HCT116 (cell line): ENCODE measurements at regions not wholly inside any gene's neighbourhood (a gene's known extent, or its start where the extent isn't known, plus 50 kb on each side); places are given as distances from the start of the nearest gene placed in this dataset.

ENCODE experiments used
- ATAC-seq: fragments of 200-7000 bp; cut with Tn5 transposase; 2 replicates; pipeline ENCODE4 v1.9.1; 2020; ENCODE audit warnings: mild to moderate bottlenecking, moderate library complexity
- BruUV-seq: library from RNA; stranded (reverse); fragments of 400-500 nt; replicated peaks from 2 replicates; lab custom pipeline; 2021; lab: Mats Ljungman, UMichigan
- CTCF ChIA-PET: fragments of 300-600 bp; sonication (Branson Sonifier 250); formaldehyde crosslinking; loops from one replicate; lab custom pipeline; 2021; ENCODE audit warnings: antibody characterized with exemption; lab: Charles Lee
- POLR2A ChIA-PET: fragments of 300-600, 350-600 bp; sonication (Branson Sonifier 250); formaldehyde crosslinking; loops from one replicate; lab custom pipeline; 2021; ENCODE audit warnings: antibody characterized with exemption; lab: Charles Lee
- RAD21 ChIA-PET, 2 experiments: fragments of 300-600 bp; sonication (Branson Sonifier 250); formaldehyde crosslinking; loops; one replicate each; lab custom pipeline; 2023; ENCODE audit warnings: low total read pairs in 2 of 2; ENCODE audit not compliant: uncharacterized antibody in 2 of 2, unreplicated experiment in 2 of 2, low non-redundant PET in 1 of 2; lab: Charles Lee
- DNase-seq: peaks from one replicate; pipeline ENCODE4 v3.0.0-alpha.2; 2010; ENCODE audit warnings: low read depth, low spot score
- H2AFZ ChIP-seq: fragments of 200-600 bp; shearing (Covaris generic), sonication (generic); 2 replicates; pipeline ENCODE4 v1.6.1; 2017; ENCODE audit warnings: low read depth, mixed run types, mixed read lengths, antibody characterized with exemption, low read length; ENCODE audit not compliant: poor library complexity, severe bottlenecking
- H3K27ac ChIP-seq: 2 replicates; pipeline ENCODE4 v1.5.1; 2012; ENCODE audit warnings: low read depth, low read length
- H3K27me3 ChIP-seq: fragments of 200-600 bp; sonication (generic); 2 replicates; pipeline ENCODE4 v1.6.1; 2016; ENCODE audit warnings: mixed run types, low read length, mixed read lengths; ENCODE audit not compliant: insufficient read depth
- H3K36me3 ChIP-seq, 2 experiments: fragments of 200-500 bp in 1 of 2; fragments of 200-600 bp in 1 of 2; sonication (Bioruptor generic) in 1 of 2; sonication (generic) in 1 of 2; 2 replicates each; pipeline versions ENCODE4 v1.5.1 to v1.6.1; 2014 to 2016; ENCODE audit warnings: low read length in 2 of 2, inconsistent platforms in 1 of 2, mixed read lengths in 1 of 2, mixed run types in 1 of 2; ENCODE audit not compliant: insufficient read depth in 2 of 2, control insufficient read depth in 1 of 2
- H3K4me1 ChIP-seq, 2 experiments: fragments of 200-600 bp in 1 of 2; sonication (generic) in 1 of 2; 2 replicates each; pipeline versions ENCODE4 v1.5.1 to v1.6.1; 2012 to 2017; ENCODE audit warnings: low read length in 2 of 2, inconsistent platforms in 1 of 2, mild to moderate bottlenecking in 1 of 2, mixed read lengths in 1 of 2, mixed run types in 1 of 2, moderate library complexity in 1 of 2; ENCODE audit not compliant: insufficient read depth in 2 of 2, control insufficient read depth in 1 of 2
- H3K4me2 ChIP-seq: fragments of 200-600 bp; sonication (generic); 2 replicates; pipeline ENCODE4 v1.6.1; 2017; ENCODE audit warnings: mixed run types, low read length, mixed read lengths
- H3K4me3 ChIP-seq, 2 experiments: fragments of 200-600 bp in 1 of 2; sonication (generic) in 1 of 2; replicated peaks in 1 of 2; 2 replicates each; pipeline ENCODE4 v1.5.1; 2011 to 2016; ENCODE audit warnings: low read length in 2 of 2, control low read depth in 1 of 2, low read depth in 1 of 2, mild to moderate bottlenecking in 1 of 2, mixed read lengths in 1 of 2, mixed run types in 1 of 2
- H3K79me2 ChIP-seq: fragments of 200-600 bp; sonication (generic); 2 replicates; pipeline ENCODE4 v1.6.1; 2017; ENCODE audit warnings: mild to moderate bottlenecking, mixed run types, low read length, moderate library complexity, mixed read lengths; ENCODE audit not compliant: insufficient read depth
- H3K9ac ChIP-seq: fragments of 200-600 bp; sonication (generic); 2 replicates; pipeline ENCODE4 v1.6.1; 2016; ENCODE audit warnings: low read length, mixed read lengths
- H3K9me2 ChIP-seq: fragments of 200-600 bp; sonication (generic), shearing (Covaris generic); 2 replicates; pipeline ENCODE4 v1.6.1; 2017; ENCODE audit warnings: mixed run types, mild to moderate bottlenecking, moderate library complexity; ENCODE audit not compliant: insufficient read depth
- H3K9me3 ChIP-seq, 2 experiments: fragments of 200-500 bp in 1 of 2; fragments of 200-600 bp in 1 of 2; sonication (Bioruptor generic) in 1 of 2; sonication (generic) in 1 of 2; 2 replicates each; pipeline ENCODE4 v1.6.1; 2014 to 2017; ENCODE audit warnings: low read length in 2 of 2, mixed read lengths in 2 of 2, inconsistent platforms in 1 of 2, low read depth in 1 of 2, mild to moderate bottlenecking in 1 of 2, mixed run types in 1 of 2, moderate library complexity in 1 of 2; ENCODE audit not compliant: control insufficient read depth in 1 of 2, insufficient read depth in 1 of 2
- H4K20me1 ChIP-seq: fragments of 200-600 bp; sonication (generic), shearing (Covaris generic); 2 replicates; pipeline ENCODE4 v1.6.1; 2017; ENCODE audit warnings: mixed run types, mild to moderate bottlenecking, moderate library complexity; ENCODE audit not compliant: insufficient read depth
- ATF3 ChIP-seq: IDR thresholded peaks from 2 replicates; pipeline ENCODE4 v1.6.1; 2012
- CTCF ChIP-seq, 3 experiments: fragments of 200-600 bp in 1 of 3; sonication (generic) in 1 of 3; IDR thresholded peaks in 2 of 3; conservative IDR thresholded peaks in 1 of 3; 2 replicates each; pipeline ENCODE4 v1.5.1; 2012 to 2017; ENCODE audit warnings: low read depth in 2 of 3, low read length in 2 of 3, antibody characterized with exemption in 1 of 3, borderline replicate concordance in 1 of 3, control low read depth in 1 of 3, mild to moderate bottlenecking in 1 of 3, mixed read lengths in 1 of 3, mixed run types in 1 of 3, moderate library complexity in 1 of 3; ENCODE audit not compliant: insufficient read depth in 1 of 3
- EZH2phosphoT487 ChIP-seq: fragments of 200-600 bp; IDR thresholded peaks from 2 replicates; pipeline ENCODE4 v1.6.1; 2018; ENCODE audit warnings: antibody characterized with exemption, borderline replicate concordance
- FOSL1 ChIP-seq: IDR thresholded peaks from 2 replicates; pipeline ENCODE4 v1.6.1; 2012; ENCODE audit warnings: low read depth
- JUND ChIP-seq: IDR thresholded peaks from 2 replicates; pipeline ENCODE4 v1.6.1; 2012
- MAX ChIP-seq: IDR thresholded peaks from 2 replicates; pipeline ENCODE4 v1.6.1; 2012
- POLR2A ChIP-seq: IDR thresholded peaks from 2 replicates; pipeline ENCODE4 v1.7.0; 2011; ENCODE audit warnings: borderline replicate concordance; ENCODE audit not compliant: insufficient read depth, insufficient read length; ENCODE audit errors: extremely low read depth
- POLR2AphosphoS5 ChIP-seq: IDR thresholded peaks from 2 replicates; pipeline ENCODE4 v1.6.1; 2011; ENCODE audit warnings: mild to moderate bottlenecking, low read depth, low read length, moderate library complexity
- RAD21 ChIP-seq: IDR thresholded peaks from 2 replicates; pipeline ENCODE4 v1.6.1; 2012; ENCODE audit warnings: low read depth, mild to moderate bottlenecking
- SIN3A ChIP-seq: IDR thresholded peaks from 2 replicates; pipeline ENCODE4 v1.6.1; 2012; ENCODE audit warnings: low read depth
- SP1 ChIP-seq: IDR thresholded peaks from 2 replicates; pipeline ENCODE4 v1.6.1; 2012; ENCODE audit warnings: low read depth
- SRF ChIP-seq: IDR thresholded peaks from 2 replicates; pipeline ENCODE4 v1.6.1; 2012; ENCODE audit warnings: low read depth
- TCF7L2 ChIP-seq: IDR thresholded peaks from 2 replicates; pipeline ENCODE4 v1.7.0; 2011; ENCODE audit warnings: borderline replicate concordance, inconsistent platforms; ENCODE audit not compliant: insufficient read depth, insufficient read length; ENCODE audit errors: extremely low read depth
- YY1 ChIP-seq: IDR thresholded peaks from 2 replicates; pipeline ENCODE4 v1.6.1; 2011; ENCODE audit warnings: low read length, low read depth, moderate library complexity, mild to moderate bottlenecking; ENCODE audit not compliant: insufficient replicate concordance; ENCODE audit errors: extremely low read depth
- ZBTB33 ChIP-seq: IDR thresholded peaks from 2 replicates; pipeline ENCODE4 v1.6.1; 2011; ENCODE audit warnings: mild to moderate bottlenecking, low read length, moderate library complexity; ENCODE audit not compliant: insufficient replicate concordance; ENCODE audit errors: extremely low read depth
- ZFX ChIP-seq: fragments of 450-650 bp; IDR thresholded peaks from 2 replicates; pipeline ENCODE4 v1.6.1; 2017
- intact Hi-C: fragments of 100-400 bp; cut with micrococcal nuclease; formaldehyde crosslinking; loops from 2 replicates; pipeline ENCODE4 v1.10.0; 2022

- Histone ChIP-seq H3K9me2 (no peaks in the 10 kb centered on the region), H3K9me3 (peaks cover 0 to 23% of the 10 kb centered on the region in 2 experiments; a peak in 3 of 4 replicates), H3K4me1 (no peaks in the 10 kb centered on the region), H2AFZ (no peak overlapping the region), H3K9ac (no peak overlapping the region), H3K27me3 (no peaks in the 10 kb centered on the region), H3K36me3 (no peaks in the 10 kb centered on the region), H3K4me2 (no peak overlapping the region), H3K79me2 (no peaks in the 10 kb centered on the region), H3K4me3 (no peak overlapping the region), H4K20me1 (no peaks in the 10 kb centered on the region), H3K27ac (no peak overlapping the region)
- intact Hi-C loops = no loop called here
- BruUV-seq = no TSS peak
- CTCF ChIA-PET = no interaction called here
- RAD21 ChIA-PET = no interaction called here
- TF ChIP-seq MAX (no peak), YY1 (no peak), POLR2AphosphoS5 (no peak), JUND (no peak), TCF7L2 (no peak), SRF (no peak), ZFX (no peak), FOSL1 (no peak), POLR2A (no peak), RAD21 (no peak), ATF3 (no peak), CTCF (IDR thresholded peaks at IDR 0.05 in 2 of 3, conservative IDR thresholded peaks at IDR 0.05 in 1 of 3; ENCODE audit: borderline replicate concordance in 1 of 3, insufficient read depth in 1 of 3, low read depth in 2 of 3, low read length in 2 of 3) (no peak), ZBTB33 (no peak), SIN3A (no peak), SP1 (no peak), EZH2phosphoT487 (no peak)
- no peak for ATAC-seq
- no peak for DNase-seq
- POLR2A ChIA-PET = no interaction called here
Measured at GRCh38 chr3:68210635-68211034, 556.2 kb upstream of the SUCLG2 start.
